IPS DF 19.7 (cell line): ENCODE measurements at regions not wholly inside any gene's neighbourhood (a gene's known extent, or its start where the extent isn't known, plus 50 kb on each side); places are given as distances from the start of the nearest gene placed in this dataset.

ENCODE experiments used
- DNase-seq: peaks from one replicate; pipeline ENCODE4 v3.0.0-alpha.2; 2013; ENCODE audit warnings: low read depth, low spot score

- no peak for DNase-seq
Observed at GRCh38 chr6:23994013-23994412, 132.0 kb upstream of the NRSN1 start.

DNA sequence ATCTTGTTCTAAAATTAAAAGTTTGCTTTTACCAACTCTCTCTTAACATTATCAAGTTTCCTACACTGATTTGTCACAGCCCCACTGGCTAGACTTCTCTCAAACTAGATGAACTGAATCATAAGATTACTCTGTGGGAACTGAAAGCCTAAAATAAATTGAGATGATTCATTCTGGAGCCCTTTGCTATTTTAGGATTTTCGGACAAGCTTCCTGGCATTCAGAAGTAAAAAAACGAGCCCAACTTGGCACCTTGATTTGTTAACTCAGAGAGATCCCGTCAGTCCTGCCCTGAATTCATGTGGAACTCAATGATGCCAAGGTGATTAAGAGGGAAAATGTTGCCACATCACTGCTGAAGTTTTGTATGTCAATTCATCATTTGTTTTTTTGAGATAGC is 122.0 kb upstream of the NRSN1 start:
- DNase-seq, result no peak

- DNase-seq, result no peak
Observed at GRCh38 chr6:24004659-24005058, 121.4 kb upstream of the NRSN1 start.

GRCh38 chr6:24006254-24006653 is 119.8 kb upstream of the NRSN1 start:
- no peak for DNase-seq

GRCh38 chr6:24009319-24009718 is 116.7 kb upstream of the NRSN1 start:
- no peak for DNase-seq

DNA sequence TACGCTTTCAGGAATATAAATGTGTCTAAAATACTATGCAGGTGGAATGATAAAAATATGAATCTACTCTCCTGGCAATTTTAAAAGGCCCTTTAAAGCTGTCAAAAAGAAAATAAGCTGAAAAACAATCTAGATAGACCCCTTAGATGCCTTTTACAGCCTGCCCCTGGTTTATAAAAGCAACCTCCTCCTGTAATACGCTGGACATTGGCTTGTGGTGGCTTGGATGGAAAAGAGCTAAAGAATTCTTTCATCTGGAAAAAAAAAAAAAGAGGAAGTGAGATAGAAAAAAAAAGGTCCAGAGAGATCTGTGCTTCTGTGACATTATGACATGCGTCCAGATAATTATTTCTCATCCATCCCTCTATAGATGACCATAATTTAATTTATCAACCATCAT is 115.9 kb upstream of the NRSN1 start:
- DNase-seq, result no peak

GRCh38 chr6:24016286-24016685 is 109.7 kb upstream of the NRSN1 start:
- DNase-seq, result no peak

DNA sequence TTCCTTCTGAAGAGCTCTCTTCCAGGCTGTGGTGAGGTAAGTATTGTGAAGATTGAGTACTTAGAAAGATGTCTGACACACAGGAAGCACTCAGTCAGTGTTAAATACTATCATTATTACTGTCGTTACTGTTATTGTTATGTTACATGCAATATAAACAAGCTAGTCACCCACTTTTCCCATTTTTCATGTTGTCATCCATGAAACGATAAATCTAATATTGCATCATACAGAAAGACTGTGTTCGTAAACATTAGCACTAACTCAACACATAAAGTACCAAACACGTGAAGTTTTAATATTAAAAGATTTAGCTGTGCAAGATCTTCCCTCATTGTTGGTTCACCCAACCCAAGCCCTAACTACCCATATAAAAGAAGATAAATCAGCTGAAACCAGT is 109.2 kb upstream of the NRSN1 start:
- no peak for DNase-seq

DNA sequence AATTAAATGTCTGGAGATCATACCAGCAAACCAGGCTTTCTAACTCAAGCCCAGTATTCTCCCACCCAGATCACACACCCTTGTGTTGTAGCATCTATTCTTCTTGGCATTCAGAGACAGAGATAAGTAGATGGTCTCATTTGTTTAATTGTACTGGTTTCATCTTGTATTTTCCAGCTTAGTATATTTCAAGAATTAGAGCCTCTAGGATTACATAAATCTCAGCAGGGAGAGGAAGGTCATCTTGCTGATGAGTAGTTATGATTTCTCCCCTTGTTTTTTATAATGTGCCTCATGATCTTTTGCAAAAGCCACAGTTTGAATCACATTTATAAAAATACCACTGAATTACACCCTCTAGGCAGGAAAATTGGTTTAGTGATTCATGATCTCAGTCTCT is 106.6 kb upstream of the NRSN1 start:
- DNase-seq, result no peak

DNA sequence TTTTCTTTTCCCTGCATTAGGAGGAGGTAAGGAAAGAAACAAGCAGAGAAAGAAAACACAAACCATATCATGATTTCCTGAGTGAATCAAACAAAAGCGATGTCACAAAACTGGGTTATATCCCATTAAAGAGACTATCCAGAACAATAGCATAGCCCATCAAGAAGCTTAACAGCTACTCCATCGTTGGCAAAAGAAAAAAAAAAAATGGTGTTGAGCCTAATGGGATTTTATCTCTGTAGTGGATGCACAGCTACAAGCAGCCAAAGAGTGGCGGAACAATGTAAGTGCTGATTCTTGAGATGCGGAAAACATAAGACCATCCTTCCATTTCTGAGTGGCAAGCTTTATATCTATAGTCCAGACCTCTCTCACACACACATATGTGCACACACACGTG is 106.2 kb upstream of the NRSN1 start:
- no peak for DNase-seq

- DNase-seq, result no peak
Observed at GRCh38 chr6:24026050-24026449, 100.0 kb upstream of the NRSN1 start.

GRCh38 chr6:24031496-24031895 is 94.5 kb upstream of the NRSN1 start:
- no peak for DNase-seq

GRCh38 chr6:24032896-24033688 is 92.9 kb upstream of the NRSN1 start:
- DNase-seq, result no peak

- DNase-seq, result no peak
Observed at GRCh38 chr6:24043848-24044247, 82.2 kb upstream of the NRSN1 start.

- no peak for DNase-seq
Observed at GRCh38 chr6:24051942-24052589, 73.9 kb upstream of the NRSN1 start.

DNA sequence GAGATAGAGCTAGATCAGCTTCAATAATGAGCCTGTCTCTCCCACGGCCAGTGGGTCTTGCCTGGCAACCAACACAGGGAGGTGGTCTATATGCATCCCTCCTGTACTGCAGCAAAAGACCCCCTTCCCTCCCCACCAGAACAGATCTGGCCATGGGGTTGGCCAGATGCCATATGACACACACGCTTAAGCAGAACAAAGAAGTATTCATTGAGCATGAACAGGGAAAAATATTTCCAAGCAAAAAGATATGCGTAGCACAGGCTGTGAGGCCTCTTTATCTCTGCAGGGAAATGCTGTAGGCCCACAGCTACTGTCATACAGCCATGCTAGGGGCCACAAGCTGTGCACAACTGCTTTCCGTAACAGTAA is 73.4 kb upstream of the NRSN1 start:
- no peak for DNase-seq

DNA sequence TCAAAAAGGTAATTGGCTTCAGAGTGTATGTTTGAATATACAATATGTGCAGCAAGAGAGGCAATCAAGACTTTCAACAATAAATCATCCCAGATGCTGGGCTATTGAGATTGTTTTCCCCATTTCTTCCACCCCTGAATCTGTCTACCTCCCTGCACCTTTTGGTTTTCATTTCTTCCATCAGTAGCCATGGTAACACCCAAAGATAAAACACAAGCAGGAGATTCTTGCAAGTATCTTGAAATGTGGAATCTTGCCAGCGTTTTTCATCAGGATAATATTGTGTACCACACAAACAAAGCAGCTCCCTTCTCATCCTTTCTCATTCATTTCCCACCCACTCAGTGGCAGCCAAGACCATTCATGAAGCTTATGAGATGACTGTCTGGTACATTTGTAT is 73.0 kb upstream of the NRSN1 start:
- no peak for DNase-seq

GRCh38 chr6:24054388-24054787 is 71.6 kb upstream of the NRSN1 start:
- DNase-seq, result no peak

DNA sequence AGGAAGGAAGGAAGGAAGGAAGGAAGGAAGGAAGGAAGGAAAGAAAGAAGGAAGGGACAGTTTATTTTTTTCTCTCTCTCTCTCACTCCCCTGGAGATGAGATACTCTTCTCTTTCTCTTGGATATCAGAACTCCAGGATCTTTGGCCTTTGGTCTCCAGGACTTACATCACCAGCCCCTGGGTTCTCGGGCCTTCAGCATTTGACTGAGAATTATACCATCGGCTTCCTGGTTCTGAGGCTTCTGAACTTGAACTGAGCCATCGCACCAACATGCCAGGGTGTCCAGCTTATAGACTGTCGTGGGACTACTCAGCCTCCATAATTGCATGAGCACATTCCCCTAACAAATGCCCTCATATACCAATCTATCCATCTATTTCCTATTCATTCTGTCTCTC is 69.4 kb upstream of the NRSN1 start:
- DNase-seq, result no peak

DNA sequence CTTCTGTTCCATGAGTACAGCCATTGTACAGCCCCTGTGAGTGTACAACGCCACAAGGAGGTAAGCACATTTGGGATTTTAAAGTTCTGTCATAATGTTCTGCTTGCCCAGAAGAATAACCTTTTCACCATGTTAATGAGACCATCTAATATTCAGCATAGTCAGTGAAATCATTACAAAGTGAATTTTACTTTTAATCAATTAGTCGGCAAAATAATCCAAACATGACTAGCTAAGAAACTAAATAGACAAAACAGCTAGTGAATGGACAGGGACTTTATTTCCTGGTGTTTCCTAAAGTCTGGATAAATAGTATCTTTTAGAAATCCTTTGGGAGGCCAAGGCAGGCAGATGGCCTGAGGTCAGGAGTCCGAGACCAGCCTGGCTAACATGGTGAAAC is 69.0 kb upstream of the NRSN1 start:
- DNase-seq, result no peak

GRCh38 chr6:24060982-24061754 is 64.8 kb upstream of the NRSN1 start:
- no peak for DNase-seq

DNA sequence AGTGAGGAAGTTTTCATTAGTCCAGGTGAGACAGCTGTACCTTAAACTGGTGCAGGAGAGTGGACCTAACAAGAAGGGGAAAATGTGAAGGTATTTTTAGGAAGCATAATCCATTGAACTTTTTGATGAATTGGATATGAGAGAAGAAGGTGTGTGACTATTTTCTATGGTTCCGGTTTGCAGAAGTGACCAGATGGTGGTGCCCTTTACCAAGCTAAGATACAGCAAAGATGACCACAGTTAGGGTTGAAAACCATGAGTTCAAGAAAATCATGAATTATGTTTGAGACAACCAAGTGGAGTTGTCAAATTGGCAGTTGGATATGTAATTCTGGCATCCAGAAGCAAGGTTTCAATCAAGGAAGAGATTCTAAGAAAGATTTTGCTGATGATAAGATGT is 61.9 kb upstream of the NRSN1 start:
- no peak for DNase-seq

DNA sequence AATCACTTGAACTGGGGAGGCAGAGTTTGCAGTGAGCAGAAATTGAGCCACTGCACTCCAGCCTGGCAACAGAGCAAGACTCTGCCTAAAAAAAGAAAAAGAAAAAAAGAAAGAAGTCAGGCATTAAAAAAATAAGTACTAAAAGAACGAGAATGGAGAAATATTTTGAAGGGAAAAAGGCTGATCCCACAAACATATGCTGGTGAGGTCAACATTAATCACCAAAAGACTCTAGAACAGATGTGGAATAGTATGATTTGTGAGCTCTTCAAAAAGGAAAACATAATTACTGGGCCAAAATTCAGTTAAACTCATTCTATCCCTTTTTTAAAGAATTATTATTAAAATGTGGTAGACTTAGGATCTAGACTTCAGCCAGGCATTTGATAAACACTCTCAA is 61.2 kb upstream of the NRSN1 start:
- no peak for DNase-seq
